Fibroblast of lung (primary cell): ENCODE measurements at regions not wholly inside any gene's neighbourhood (a gene's known extent, or its start where the extent isn't known, plus 50 kb on each side); places are given as distances from the start of the nearest gene placed in this dataset.
A peak's percentile ranks its signal among the peaks of the same experiment; 100 is the strongest.

ENCODE experiments used
- DNase-seq, 2 donors: peaks; one replicate each; pipeline versions ENCODE4 v3.0.0 to v3.0.0-alpha.2; 2010; ENCODE audit warnings: low read depth in 2 of 2
- H2AFZ ChIP-seq: 2 replicates; pipeline ENCODE4 v1.5.1; 2012; ENCODE audit warnings: low read length, control low read depth, inconsistent platforms
- H3K27ac ChIP-seq: 2 replicates; pipeline ENCODE4 v1.5.1; 2011; ENCODE audit warnings: low read length, control low read depth; ENCODE audit not compliant: insufficient read depth
- H3K27me3 ChIP-seq: 2 replicates; pipeline ENCODE4 v1.5.1; 2011; ENCODE audit warnings: mild to moderate bottlenecking, low read length; ENCODE audit not compliant: control insufficient read depth, insufficient read depth
- H3K36me3 ChIP-seq: 2 replicates; pipeline ENCODE4 v1.5.1; 2011; ENCODE audit warnings: low read length; ENCODE audit not compliant: control insufficient read depth, insufficient read depth
- H3K4me1 ChIP-seq: 2 replicates; pipeline ENCODE4 v1.5.1; 2011; ENCODE audit warnings: low read length; ENCODE audit not compliant: control insufficient read depth, insufficient read depth; ENCODE audit errors: extremely low read depth
- H3K4me2 ChIP-seq: 2 replicates; pipeline ENCODE4 v1.5.1; 2011; ENCODE audit warnings: low read length, control low read depth; ENCODE audit not compliant: insufficient read depth; ENCODE audit errors: extremely low read depth
- H3K4me3 ChIP-seq, 4 experiments: fragments of 200-600 bp in 1 of 4; sonication (generic) in 1 of 4; replicated peaks in 1 of 4; 2 replicates each; pipeline ENCODE4 v1.5.1; 2011 to 2016; ENCODE audit warnings: low read length in 4 of 4, low read depth in 3 of 4, mild to moderate bottlenecking in 3 of 4, control low read depth in 2 of 4, inconsistent platforms in 1 of 4, mixed read lengths in 1 of 4; ENCODE audit not compliant: insufficient read depth in 1 of 4; ENCODE audit errors: control extremely low read depth in 1 of 4
- H3K79me2 ChIP-seq: 2 replicates; pipeline ENCODE4 v1.5.1; 2012; ENCODE audit warnings: mild to moderate bottlenecking, low read length, inconsistent platforms; ENCODE audit not compliant: control insufficient read depth, insufficient read depth
- H3K9ac ChIP-seq: 2 replicates; pipeline ENCODE4 v1.5.1; 2011; ENCODE audit warnings: mild to moderate bottlenecking, low read length, control low read depth; ENCODE audit not compliant: insufficient read depth
- H3K9me3 ChIP-seq: 2 replicates; pipeline ENCODE4 v1.5.1; 2012; ENCODE audit warnings: low read depth, low read length; ENCODE audit not compliant: control insufficient read depth, insufficient read depth
- H4K20me1 ChIP-seq: 2 replicates; pipeline ENCODE4 v1.5.1; 2011; ENCODE audit warnings: low read length; ENCODE audit not compliant: control insufficient read depth, insufficient read depth; ENCODE audit errors: extremely low read depth
- EZH2 ChIP-seq: IDR thresholded peaks from 2 replicates; pipeline ENCODE4 v1.5.1; 2012; ENCODE audit warnings: low read length, control low read depth, mild to moderate bottlenecking; ENCODE audit errors: missing control alignments
- TF ChIP-seq, protein P1 (sequence below), 2 donors: IDR thresholded peaks in 1 of 2; conservative IDR thresholded peaks in 1 of 2; 1 replicate in 1 of 2; 2 replicates in 1 of 2; pipeline ENCODE4 v1.5.1; 2011 to 2012; ENCODE audit warnings: low read length in 2 of 2, control low read depth in 1 of 2, inconsistent platforms in 1 of 2, low read depth in 1 of 2, mild to moderate bottlenecking in 1 of 2

DNA sequence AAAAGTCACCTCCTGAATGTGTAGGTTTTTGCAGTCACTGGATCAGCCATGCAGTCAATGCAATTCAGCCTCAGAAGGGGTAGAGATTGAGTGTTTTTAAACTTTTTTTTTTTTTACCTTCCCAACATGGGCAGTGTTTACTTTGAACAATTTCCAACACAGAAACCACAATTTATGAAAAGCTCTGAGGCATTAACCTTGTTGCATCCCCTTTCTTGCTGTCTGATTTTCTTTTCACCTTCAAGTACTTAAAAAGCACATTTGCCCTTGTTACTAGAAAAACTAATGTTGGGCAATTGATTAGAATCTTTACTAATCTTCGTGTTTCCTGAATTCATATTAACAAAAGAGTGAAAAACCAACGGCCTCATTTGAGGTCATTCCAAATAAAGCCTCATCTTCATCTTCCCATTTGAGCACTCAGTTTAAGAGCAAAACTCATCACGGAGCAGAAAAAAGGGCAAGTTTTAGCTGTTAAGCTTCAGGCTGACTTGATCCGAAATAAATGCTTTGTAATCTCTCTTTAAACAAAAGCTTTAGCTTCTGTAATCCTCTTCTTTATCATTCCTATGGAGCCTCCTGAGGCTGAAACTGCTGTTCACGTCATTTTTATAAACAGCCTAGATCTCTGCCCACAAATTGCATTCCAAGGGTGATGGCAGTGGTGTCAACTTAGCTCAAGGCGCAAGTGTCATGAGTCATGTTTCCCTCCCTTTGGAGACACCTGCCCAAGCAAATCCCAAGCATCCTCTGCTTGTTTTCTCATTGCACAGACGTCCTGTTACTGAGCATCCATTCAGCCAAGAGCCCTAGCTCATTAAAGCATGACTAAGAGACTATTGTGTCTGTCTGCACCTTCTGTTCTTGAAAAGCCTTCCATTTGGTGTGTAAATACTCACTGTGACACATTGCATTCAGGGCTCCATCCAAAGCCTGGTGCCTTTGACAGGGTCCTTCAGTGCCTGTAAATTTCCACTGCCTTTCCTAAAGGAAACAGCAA, 107.7 kb downstream of the HNMT start:
- H3K27me3 ChIP-seq, result no peaks in the 10 kb centered on the region
- DNase-seq, result peak; percentile 37 to 90
- no peak overlapping the region for H3K4me2 ChIP-seq

DNA sequence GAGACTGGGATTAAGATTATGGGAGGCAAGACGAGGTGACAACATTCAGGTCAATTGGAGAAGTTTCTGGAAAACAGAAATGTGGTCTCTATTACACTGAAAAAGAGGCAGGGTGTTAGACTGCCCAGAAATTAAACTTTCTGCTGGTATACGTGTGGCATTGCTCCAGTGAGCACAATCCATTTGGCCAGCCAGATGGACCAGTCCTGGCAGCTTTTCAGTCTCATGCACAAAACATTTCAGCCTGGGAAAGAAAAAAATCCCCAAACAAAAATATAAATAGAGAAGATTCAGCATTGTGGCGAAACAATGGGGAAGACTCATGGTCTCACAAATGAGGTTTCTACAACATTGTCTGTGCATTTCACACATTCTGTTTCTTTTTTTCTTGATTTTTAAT, 113.9 kb downstream of the HNMT start:
- Histone ChIP-seq H3K27ac (no peak overlapping the region), H3K27me3 (no peaks in the 10 kb centered on the region)

More for the DNA sequence above, 107.7 kb downstream of the HNMT start:
- H2AFZ ChIP-seq, result no peak overlapping the region
- no peak overlapping the region for H3K4me3 ChIP-seq
- H3K27ac ChIP-seq, result no peak overlapping the region
- no peaks in the 10 kb centered on the region for H3K79me2 ChIP-seq
- H3K4me1 ChIP-seq, result no peaks in the 10 kb centered on the region
- H3K9me3 ChIP-seq, result no peaks in the 10 kb centered on the region
- no peaks in the 10 kb centered on the region for H4K20me1 ChIP-seq
- no peaks in the 10 kb centered on the region for H3K36me3 ChIP-seq
- H3K9ac ChIP-seq, result no peak overlapping the region
- no peak for TF ChIP-seq EZH2
- TF ChIP-seq, protein P1, sequence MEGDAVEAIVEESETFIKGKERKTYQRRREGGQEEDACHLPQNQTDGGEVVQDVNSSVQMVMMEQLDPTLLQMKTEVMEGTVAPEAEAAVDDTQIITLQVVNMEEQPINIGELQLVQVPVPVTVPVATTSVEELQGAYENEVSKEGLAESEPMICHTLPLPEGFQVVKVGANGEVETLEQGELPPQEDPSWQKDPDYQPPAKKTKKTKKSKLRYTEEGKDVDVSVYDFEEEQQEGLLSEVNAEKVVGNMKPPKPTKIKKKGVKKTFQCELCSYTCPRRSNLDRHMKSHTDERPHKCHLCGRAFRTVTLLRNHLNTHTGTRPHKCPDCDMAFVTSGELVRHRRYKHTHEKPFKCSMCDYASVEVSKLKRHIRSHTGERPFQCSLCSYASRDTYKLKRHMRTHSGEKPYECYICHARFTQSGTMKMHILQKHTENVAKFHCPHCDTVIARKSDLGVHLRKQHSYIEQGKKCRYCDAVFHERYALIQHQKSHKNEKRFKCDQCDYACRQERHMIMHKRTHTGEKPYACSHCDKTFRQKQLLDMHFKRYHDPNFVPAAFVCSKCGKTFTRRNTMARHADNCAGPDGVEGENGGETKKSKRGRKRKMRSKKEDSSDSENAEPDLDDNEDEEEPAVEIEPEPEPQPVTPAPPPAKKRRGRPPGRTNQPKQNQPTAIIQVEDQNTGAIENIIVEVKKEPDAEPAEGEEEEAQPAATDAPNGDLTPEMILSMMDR (conservative IDR thresholded peaks at IDR 0.05 in 1 of 2, IDR thresholded peaks at IDR 0.05 in 1 of 2; ENCODE audit: low read depth in 1 of 2, low read length in 2 of 2), result no peak

DNA sequence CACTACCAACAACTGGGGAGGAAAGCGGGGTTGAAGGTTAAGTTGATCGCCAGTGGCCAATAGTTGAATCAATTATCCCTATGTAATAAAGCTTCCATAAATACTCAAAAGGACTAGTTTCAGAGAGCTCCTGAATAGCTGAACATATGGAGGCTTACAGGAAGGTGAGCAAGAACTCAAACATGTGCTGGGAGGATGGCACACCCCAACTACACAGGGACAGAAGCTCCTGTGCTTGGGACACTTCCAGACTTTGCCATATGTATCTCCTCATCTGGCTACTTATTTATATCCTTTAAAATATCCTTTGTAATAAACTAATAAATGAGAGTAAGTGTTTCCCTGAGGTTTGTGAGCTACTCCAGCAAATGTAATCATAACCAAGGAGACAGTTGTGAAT, 115.7 kb downstream of the HNMT start:
- H3K27ac ChIP-seq, result no peak overlapping the region
- H2AFZ ChIP-seq, result no peak overlapping the region
- H3K4me2 ChIP-seq, result no peak overlapping the region
- H3K4me3 ChIP-seq, result no peak overlapping the region
- H3K9me3 ChIP-seq, result no peaks in the 10 kb centered on the region
- no peaks in the 10 kb centered on the region for H3K79me2 ChIP-seq
- H3K27me3 ChIP-seq, result no peaks in the 10 kb centered on the region
- H4K20me1 ChIP-seq, result no peaks in the 10 kb centered on the region
- TF ChIP-seq EZH2, result no peak
- TF ChIP-seq, protein P1 (conservative IDR thresholded peaks at IDR 0.05 in 1 of 2, IDR thresholded peaks at IDR 0.05 in 1 of 2; ENCODE audit: low read depth in 1 of 2, low read length in 2 of 2), result no peak
- no peaks in the 10 kb centered on the region for H3K4me1 ChIP-seq
- no peak overlapping the region for H3K9ac ChIP-seq
- no peaks in the 10 kb centered on the region for H3K36me3 ChIP-seq
- no peak for DNase-seq

More for the DNA sequence above, 113.9 kb downstream of the HNMT start:
- Histone ChIP-seq H2AFZ (no peak overlapping the region), H3K4me2 (no peak overlapping the region), H3K79me2 (no peaks in the 10 kb centered on the region), H3K9ac (no peak overlapping the region), H3K36me3 (no peaks in the 10 kb centered on the region), H3K9me3 (no peaks in the 10 kb centered on the region), H3K4me3 (no peak overlapping the region), H4K20me1 (no peaks in the 10 kb centered on the region), H3K4me1 (no peaks in the 10 kb centered on the region)
- TF ChIP-seq EZH2, result no peak
- TF ChIP-seq, protein P1 (conservative IDR thresholded peaks at IDR 0.05 in 1 of 2, IDR thresholded peaks at IDR 0.05 in 1 of 2; ENCODE audit: low read depth in 1 of 2, low read length in 2 of 2), result no peak
- DNase-seq, result no peak
